ENCODE measurements at regions not wholly inside any gene's neighbourhood (a gene's known extent, or its start where the extent isn't known, plus 50 kb on each side); places are given as distances from the start of the nearest gene placed in this dataset.

DNA sequence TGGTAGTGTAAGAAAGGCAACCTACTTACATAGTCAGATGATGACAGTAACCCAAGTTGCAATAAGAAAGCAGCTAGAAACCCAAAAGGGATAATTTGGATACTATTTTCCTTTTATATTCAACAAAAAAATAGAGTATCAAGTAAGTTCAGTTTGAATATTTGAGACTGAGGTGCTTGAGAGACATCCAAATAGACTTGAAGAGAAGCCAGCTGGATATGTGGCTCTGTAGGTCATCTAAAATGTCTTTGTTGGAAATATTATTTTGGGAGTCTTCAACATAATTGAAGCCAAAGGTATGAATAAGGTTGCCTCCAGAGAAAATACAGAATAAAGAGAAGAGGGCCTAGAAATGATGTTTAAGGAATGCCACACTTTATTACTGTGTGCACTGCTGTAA, 438.2 kb upstream of the DIAPH2 start:
- no peak for DNase-seq
